Activated CD4-positive, CD25-positive, alpha-beta regulatory T cell treated with anti-CD3 and anti-CD28 coated beads, Interleukin-2, amount 50 U/mL, for 24 hours (primary cell): ENCODE measurements at regions not wholly inside any gene's neighbourhood (a gene's known extent, or its start where the extent isn't known, plus 50 kb on each side); places are given as distances from the start of the nearest gene placed in this dataset.
A peak's percentile ranks its signal among the peaks of the same experiment; 100 is the strongest.

Experiments used
- ATAC-seq, 2 donors: fragments of 150-1000 bp; cut with Tn5 transposase; one replicate each; pipeline ENCODE4 v1.10.0; 2021; ENCODE audit warnings: mild to moderate bottlenecking in 1 of 2, moderate library complexity in 1 of 2

DNA sequence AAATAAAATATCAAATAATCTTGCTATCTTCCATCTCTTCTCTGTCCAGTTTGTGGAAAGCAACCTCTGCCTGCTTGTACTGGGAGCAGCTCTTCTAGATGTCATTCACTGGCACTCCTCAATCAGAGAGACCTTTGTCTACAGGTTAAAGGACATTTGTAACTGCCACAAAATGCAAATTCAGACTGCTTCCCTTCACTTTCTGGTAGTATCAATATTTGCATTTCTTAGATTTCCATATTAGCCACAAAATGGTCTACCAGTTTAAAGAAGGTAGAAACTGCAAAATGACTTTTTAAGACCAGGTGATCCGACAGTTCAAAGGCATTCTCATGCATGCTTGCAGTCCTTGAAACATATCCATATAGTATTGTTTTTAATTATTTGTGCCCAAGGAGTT lies 51.7 kb upstream of the RCN1 start:
- no peak for ATAC-seq

DNA sequence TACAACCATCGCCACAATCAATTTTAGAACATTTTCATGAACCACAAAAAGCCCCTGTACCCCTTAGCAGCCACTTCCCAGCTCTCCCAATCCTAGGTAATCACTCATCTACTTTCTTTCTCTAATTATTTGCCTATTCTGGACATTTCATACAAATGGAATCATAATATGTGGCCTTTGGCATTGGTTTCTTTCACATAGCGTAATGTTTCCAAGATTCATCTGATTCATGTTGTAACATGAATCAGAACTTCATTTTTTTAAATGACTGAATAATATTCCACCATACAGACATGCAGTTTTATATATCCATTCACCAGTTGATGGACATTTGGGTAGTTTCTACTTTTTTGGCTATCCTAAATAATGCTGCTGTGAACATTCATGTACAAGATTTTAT lies 56.2 kb upstream of the RCN1 start:
- no peak for ATAC-seq

DNA sequence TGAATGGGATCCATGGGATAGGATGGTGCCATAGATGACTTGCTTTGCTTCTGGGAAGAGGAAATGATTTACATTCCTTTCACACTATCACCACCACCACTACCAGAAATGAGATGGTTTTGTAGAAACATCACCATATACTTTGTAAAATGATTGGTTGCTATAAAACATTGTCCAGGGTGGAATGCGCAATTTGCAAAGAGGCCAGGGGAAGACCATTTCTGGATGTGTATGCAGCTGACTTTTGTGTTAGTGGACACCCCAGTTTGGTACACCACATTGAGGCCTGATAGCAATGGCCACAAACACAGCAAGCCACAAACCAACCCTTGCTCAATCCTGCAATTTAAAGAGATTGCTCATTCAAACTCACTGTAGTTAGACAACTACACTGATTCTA lies 56.7 kb upstream of the RCN1 start:
- ATAC-seq = no peak

DNA sequence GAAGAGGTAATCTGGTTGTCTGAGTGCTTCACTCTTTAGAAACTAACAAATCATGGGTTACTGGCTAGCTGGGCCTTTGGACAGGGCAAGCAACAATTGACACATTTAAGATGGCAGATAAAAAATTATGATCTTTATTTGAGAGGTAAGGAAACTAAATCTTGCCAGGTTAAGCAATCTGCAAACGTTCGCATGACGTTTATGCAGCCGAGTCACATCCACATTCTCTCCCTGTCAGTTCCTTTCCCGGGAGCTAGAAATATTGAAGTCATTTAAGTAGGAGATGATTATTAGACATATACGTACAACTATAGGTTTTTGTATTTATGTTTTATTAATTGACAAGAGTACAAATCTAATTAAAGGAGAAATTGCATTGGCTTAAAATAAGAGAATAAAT lies 57.4 kb upstream of the RCN1 start:
- ATAC-seq = no peak

DNA sequence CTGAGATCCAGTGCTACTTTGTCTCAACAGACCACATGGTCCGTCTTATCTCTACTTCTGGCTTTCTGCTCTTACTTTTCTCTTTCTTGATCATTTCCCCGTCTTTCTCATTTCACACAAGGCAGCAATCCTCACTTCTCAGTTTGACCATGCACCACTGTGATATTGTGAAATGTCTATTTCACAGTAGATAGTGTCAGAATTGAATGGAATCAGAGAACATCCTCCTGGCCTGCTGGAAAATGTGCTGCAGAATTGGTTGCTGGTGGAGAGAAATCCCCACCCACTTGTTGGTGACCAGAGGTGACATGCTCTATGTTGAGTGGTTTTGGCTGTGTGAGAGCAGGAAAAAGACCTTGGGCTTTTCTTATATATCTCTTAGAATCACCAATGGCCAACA lies 57.8 kb upstream of the RCN1 start:
- no peak for ATAC-seq

DNA sequence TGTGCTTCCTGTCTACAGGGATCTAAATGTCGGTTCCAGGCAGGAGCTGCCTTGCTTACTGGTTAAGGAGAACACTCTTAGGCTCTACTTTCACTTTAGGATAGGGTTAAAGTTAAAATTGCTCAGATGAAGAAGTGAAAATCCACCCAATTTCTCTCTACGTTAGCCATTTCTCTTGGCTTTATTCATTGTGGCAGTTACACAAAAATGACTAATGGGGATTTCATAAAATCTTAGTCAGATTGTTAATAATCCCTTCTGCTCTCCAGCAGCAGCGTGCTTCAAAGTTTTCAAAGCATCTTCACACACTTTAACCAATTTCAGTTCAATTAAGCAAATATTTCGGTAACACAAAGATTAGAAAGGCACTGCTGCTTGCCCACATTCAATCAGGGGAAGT lies 58.4 kb upstream of the RCN1 start:
- no peak for ATAC-seq

DNA sequence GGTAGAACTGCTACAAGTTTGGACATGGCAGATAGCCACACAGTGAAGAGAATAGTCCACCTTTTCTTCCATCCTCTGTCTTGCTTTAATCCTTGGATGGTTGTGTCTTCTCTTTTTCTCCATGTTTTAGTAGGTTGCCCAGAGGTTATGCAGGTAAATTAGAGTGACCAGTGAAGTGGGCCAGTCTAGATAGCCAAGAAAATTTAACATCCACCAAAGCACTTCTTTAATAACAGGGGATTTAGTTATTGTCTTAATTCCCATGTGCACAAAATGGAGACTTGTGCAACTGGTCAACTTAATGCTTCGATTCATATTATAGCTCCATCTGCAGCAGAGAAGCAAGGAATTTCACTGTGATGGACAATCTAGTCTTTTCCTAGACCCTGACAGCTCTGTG lies 58.8 kb upstream of the RCN1 start:
- no peak for ATAC-seq

DNA sequence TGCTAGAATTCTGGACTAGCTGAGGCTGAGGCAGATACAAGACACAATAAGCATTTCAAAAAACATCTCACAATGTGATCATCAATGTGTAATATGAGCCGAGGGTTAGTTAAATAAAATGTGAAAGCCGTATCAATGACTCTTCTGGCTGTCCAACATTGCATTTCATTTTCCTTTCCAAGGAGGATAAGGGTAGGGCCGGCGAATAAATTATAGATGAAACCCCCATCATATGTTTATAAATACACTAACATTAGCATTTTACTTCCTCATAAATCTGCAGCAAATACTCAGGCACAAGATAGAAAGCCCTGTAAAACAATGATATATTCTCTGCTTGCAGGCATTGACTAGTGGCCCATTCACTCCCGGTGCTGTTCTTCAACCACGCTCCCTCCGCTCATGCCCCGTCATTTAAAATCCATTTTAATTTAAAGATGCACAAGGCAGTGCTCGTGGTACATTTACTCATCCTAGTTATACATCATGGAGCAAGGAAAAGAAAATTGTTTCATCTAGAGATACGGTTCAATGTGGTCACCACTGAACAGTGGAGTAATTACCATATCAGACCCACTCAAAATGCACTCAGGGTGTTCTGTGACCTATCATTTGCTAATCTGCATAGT lies 59.9 kb upstream of the RCN1 start:
- ATAC-seq = no peak

DNA sequence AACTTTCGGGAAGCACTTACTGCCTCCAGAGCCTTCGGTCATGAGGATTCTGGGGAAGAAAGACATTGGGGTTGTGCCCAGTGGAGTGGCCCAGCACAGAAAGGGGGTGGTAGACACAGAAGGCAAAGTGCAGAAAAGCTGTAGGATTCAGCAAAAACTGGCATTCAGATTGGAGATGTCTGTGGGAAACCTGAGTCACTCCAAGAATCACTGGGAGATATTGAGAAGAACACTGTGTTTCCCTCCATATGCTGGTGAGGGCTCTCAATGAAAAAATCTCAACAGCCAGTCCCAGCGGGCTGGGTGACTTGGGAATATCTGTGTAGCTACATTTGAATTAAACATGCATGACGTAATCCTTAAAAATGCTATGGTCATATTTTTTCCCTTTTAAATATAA lies 61.2 kb upstream of the RCN1 start:
- no peak for ATAC-seq

DNA sequence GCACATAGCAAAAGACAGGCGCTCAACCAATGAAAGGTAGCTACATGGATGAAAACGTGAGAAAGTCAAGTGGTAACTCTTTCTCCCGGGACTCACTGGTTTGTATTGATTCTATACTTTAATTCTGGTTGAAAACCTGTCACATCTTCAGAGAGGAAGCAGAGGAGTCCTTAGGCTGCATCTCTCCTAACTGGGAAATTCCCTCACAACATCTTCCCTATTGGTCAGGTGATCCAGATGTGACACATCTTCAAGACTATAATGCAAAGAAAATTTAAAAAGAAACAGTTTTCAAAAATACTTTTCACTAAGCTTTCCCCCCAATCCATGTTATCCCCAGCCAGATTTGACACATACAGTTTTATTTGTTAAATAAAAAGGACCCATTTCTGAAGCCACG lies 62.7 kb upstream of the RCN1 start:
- no peak for ATAC-seq

DNA sequence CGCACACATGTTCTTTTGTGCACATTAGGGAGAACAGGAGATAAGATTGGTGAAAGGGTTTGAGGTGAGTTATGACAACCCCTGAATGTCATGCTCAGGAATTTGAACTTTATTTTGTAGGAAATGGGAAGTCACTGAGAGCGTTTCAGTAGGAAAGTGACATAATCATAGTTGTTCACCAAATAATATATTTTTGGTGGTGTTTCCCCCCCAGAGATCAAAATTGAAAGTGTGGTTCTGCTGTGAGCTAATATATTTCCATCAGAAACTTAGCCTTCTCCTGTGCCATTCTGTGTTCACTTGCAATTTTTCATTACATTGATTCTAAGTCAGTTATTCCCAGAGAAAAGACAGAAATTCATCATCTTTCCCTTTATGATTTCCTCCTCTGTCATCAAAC lies 64.1 kb upstream of the RCN1 start:
- ATAC-seq = no peak

DNA sequence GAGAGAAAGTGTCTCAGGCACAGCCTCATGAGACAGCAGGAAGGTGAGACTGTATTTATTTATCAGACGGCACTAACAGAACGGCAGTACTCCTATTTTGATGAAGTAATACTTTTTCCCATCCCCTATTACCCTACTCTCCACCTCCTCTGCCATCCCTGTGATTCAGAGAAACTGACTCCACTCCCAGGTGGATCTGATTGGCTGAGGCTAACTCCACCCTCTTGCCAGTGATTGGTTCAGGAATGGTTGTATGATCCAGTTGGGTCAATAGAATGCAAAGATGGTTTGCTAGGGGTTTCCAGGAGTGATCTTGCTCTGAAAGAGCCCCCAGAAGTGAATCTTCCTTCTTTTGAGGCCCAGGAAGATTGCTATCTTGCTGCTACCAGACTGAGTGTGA lies 65.9 kb upstream of the RCN1 start:
- no peak for ATAC-seq

DNA sequence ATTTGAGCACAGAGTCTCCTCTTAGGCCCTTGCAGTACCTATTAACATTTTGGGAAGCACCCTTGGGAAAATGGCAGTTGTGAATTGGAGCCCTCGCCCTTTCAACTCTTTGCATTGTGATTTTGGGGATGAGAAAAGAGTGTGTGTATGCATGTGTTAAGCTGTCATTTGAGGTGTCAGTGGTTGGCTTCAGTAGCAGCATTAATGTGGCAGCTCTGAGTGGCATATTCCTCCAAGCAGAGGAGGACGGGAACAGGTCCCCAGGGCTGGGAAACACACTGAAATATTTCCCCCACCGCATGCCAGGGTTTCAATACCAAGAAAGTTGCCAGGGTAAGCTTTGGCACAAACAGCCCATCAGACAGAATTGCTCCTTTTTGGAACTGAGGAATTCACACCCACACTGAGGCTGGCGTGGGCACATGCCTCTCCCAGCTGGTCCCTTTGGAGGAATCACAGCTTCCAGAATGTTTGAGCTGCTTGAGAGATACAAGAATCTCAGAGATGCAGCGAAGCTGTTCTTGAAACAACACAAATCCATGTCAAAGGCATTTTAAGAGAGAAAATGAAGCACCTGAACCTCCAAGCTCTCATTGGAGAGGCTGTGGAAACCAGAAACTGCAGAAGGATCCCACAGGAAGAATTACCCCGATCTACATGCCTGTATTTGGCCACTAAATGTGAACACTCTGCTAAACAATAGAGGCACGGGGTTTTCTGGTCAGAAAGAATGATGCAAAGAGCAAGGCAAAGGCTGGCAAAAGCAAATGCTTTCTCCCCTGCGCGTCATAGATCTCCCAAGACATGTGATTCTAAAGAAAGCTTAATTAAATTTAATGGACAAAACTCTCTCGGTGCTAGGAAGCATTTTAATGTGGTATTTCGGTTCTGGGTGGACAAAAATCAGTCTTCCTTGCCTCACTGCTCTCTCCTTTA lies 67.2 kb upstream of the RCN1 start:
- no peak for ATAC-seq

DNA sequence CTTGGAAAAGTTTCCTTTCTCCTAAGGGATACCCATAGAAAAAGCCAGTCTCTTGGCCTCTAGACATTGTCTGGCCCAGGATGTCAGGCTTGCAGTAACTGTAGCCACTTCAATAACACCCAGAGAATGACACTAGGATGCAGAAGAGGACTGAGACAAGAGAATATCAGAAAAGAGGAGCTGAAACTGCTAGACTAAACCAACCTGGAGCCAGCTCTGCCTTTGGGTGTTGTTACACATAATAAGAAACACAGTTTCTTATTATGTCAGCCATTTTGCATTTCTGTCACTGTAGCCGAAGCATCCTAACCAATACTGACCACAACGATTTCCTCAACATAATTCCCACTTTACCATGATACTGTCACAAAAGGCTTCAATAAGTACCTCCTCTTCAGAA lies 72.2 kb upstream of the RCN1 start:
- no peak for ATAC-seq

DNA sequence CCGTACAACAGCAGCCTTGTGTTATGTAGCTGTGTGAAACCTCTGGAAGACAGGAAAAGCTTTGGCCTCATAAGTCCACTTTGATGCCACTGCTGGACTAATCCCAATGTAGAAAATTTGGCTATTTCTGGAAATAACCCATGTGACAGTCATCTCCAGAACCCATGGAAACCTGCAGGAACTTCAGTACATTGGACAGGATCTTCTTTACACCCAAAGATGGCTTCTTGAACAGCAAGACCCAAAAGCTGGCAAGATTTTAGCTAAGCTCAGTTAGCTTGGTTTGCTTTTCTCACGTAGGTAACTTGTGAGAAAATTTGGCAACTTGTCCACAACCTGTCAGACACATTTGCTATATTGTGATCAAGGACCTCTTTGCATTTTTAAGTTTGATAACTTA lies 74.8 kb upstream of the RCN1 start:
- no peak for ATAC-seq

DNA sequence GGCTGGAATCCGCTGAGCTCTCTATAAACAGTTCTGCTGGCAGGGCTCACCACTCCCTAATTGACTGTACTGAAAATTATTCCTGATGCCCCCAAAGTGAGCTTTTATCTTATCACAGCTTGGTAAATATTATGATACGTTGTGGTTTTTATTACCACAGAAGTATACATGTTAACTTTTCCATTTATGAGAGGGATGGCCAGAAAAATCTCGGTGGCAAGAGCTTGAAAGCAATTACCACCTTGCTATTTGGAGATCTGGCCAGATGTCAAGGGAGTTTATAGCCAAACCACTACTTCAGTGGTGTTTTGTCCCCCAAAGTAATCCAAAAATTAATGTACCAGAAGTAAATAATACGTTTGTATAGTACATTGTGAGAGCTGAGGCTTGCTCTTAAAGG lies 75.4 kb upstream of the RCN1 start:
- no peak for ATAC-seq

DNA sequence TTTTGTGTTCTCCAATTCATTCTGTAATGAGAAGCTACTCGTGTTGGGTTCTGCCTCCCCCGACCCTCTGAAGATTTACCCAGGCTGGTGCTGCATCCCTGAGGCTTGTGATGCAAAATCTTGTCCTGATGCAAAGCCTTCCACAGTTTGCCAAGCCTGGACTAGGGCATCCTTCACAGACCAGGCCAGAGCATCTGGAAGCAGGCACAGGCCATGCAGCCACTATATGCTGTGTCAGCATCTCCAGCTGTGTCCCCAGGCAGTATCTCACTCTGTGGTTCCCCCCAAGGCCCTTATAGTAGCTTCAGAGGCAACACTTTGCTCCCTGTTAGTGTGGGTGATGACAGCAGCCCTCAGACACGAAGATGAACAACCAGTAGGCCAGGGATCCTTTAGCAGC lies 77.3 kb upstream of the RCN1 start:
- ATAC-seq = no peak

DNA sequence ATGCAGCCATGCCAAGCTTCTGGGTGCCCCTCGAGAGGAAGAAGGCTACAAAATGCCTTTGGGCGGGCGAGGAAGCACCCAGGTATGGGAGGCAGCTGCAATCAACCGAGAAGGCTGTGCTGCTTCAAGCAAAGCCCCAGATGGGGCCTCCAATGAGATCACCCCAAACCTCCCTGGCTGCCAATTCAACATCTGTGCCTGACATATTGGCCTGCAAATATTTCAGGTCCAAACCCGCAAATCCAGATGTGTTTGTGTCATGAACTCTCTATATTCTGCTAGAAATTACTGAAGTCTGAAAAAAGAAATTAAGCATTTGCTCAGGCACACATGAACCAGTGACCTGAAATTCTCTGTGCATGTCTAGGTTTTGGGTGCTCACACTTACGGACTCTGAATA lies 78.8 kb upstream of the RCN1 start:
- no peak for ATAC-seq

DNA sequence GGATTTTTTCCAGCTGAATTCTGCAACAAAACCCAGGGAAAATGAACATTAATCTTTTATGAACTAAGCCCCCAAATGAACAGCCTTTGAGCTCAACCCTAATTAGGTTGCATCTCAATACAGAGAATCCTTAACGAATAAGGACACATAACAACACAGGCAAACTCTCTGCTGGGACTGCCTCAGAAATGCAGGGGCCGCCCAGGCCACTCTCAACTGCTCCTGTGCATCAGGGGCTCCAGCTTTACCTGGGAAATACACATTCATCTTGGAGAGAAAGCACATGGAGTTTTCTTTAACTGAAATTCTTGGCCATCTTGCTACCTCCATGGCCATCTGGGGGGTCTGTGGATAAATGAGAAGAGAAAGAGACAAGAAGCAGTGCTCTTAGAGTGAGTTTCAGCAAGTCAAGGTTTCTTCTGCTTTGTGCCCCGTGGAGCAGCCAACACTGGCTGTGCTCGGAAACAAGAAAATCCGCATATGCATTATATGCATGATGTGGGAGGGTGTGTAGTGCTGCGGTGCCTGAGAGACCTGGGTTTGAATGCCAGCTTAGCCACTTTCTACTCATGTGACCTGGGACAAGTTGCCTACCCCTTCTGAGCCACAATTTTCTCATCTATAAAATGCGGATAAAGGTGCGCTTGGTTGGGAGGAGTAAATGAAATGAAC lies 81.9 kb upstream of the RCN1 start:
- no peak for ATAC-seq

DNA sequence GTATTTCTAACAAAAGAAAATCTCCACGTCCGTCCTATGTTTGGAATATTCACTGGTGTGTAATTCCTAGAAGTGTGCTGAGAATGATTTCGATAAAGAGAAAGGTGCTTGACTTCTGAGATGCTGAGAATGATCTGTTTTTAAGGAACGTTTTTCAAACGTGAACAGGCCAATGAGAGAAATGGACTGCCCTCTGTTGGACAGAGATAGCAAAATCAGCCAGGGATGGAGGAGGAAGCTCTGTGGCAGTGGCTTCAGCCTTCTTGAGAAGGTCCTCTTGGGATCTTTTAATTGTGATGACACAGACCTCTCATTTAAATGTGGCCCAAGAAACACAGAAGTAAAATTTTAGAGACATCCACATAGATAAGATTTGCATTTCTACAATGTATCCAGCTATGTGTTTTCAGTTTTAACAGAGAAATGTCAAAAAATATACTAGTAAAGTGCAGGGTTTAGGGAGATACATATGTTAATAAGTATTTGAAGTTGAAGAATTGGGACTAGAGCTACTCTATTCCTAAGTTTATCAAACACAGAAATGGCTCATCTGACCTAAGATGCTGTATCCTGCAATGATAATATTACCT lies 84.0 kb upstream of the RCN1 start:
- ATAC-seq = peak in 1 of 2 donors; percentile 32

DNA sequence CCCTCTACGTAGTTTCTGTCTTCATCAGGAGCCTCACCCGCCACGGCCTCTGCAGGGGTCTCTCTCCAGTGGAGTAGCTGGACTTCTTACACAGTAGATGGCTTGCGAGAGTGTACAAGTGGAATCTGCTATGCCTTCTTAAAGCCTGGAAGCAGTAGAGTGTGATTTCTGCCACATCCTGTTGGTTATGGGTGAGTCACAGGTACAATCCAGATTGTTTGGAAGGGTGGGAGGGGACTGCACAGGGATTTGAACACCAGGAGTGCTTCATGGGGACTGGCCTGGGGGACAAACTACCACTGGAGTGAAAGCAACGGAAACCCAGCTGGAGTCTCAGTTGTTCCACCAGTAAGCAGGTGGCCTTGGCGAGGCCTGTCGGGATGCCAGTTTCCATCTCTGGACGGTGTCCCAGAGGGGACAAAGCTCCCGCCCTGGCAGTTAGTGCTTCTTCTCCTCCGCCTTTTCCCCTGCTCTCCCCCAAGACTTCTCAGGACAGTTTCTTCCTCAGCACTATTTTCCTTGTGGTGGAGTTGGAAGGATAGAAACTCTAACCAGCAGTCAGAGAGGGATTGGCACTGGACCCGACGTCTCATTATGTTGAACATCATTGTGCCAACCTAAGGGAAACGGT lies 85.0 kb upstream of the RCN1 start:
- no peak for ATAC-seq

DNA sequence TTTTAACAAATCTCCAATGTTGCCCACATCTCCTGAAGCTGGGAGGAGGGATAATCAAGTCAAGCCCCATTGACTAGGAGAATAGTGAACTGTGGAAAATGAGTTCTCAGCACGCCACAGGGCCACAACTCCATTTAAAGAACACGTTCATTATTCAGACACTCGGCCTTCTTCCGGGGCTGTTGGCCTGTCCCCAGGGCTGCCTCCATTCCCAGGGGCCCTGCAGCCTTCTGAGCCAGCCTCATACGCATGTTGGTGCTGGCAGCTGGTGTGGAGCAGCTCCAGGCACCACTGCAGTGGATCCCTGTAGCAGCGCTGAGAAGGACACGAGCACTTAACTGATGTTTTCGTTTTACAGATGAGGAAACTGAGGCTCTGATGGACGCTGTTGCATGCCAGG lies 87.5 kb upstream of the RCN1 start:
- ATAC-seq = no peak

DNA sequence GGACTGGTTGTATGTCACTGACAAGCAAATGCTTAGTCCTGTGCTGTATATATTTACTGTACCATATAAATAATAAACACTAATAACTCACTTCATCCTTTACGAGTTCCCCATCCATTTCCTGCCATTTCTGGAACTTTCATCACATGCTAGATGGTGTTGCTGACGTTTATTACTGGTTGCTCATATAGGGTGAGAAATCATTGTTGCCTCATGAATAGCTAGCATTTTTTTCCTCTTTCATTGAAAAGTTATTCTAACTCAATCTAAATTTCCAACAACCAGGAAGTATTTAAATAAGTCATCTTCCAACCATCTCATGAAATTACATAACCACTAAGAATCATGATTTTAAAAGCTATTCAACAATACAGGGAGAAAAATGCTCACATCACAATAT lies 88.6 kb upstream of the RCN1 start:
- no peak for ATAC-seq
